ENCODE measurements at regions not wholly inside any gene's neighbourhood (a gene's known extent, or its start where the extent isn't known, plus 50 kb on each side); places are given as distances from the start of the nearest gene placed in this dataset.

DNA sequence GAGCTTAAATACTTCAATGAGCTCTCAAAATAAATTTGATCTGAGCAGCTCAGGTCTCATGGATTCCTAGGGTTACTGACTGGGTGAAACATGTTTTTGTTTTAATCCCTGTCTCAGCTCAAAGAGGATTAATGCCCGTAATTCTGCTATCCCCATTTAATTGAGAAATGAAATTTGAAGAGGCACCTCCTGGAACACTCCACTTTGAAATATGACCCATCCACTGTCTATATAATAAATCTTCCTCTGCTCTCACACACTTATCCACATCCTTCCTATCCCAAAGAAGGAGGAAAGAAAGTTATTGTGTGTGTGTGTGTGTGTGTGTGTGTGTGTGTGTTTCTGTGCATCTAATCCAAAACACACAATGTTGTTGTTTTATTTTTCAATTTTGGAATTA is 2082.4 kb upstream of the PIK3C3 start:
- H3K4me3 ChIP-seq (ENCODE audit: low read depth, low read length) = no peak overlapping the region

DNA sequence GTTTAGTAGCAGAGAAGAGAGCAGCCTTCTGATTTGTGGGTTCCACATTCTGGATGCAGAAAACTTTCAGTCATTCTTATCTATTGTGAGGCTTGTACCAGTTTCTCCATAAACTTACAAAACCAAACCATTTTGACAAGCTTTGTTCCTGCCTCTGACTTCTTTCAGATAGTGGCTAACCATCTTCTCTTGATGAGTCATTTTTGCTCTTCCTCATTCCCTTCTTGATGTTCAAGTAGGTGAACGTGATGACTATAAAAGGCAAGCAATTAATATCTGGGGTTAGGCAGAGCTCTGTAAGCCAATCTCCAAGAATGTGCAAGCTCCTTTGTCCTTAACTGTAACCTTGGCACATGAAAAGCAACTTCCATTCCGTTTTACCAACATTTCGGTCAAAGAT is 2083.1 kb upstream of the PIK3C3 start:
- H3K4me3 ChIP-seq (ENCODE audit: low read depth, low read length) = no peak overlapping the region

DNA sequence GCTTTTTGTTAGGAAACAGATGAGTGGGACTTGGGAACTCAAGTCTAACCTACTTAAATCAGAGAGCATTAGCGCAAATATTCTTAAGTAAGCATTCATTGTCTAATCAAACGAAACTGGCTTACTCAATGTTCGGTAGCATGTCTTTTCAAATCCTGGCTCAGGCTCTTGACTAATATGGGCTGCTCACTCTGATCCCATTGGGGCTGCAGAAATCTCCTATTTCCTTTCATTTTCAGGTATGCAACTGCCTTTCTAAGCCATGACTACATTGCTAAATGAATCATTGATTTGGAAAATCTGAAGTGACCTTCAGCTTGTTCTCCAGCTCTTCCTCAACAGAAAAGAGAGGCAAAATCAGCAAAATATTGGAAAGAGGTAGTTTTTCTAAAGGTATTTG is 2084.4 kb upstream of the PIK3C3 start:
- H3K4me3 ChIP-seq (ENCODE audit: low read depth, low read length) = no peak overlapping the region

DNA sequence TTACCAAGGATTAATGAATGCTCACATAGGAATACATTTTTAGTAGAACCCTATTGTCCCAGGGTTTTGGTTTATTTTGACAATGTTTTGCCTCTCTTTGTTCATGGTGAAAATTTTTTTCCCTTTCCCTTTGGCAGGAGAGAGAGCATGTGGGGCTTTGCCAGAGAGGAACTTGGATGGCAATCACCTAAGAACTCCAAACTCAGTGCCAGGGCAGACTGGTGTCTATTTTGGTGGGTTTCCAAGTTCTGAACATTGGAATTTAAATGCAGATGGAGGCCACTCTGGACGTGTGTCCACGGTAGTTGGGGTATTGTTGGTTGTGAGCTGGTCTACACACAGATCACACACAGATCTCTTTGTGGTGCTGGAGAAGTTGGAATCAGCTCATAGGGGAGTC is 2091.1 kb upstream of the PIK3C3 start:
- no peak overlapping the region for H3K4me3 ChIP-seq (ENCODE audit: low read depth, low read length)

DNA sequence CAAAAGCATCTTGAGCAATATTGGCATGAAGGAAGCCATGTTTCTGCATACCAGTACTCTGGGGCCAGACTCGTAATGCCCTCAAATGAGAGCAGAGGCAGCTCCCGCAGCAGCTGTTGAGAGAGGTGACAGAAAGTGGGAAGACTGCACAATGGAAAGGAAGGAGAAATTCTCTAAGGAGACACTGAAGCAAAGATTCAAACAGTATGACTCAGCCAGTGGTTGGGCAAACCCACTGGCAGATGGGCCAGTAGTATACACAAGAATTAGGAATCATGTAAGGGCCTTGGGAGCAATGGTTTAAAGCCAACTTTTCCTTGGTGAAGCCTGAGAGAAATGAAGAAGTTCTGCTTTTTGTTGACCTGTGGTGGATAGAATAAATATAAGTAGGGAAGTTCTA is 2092.7 kb upstream of the PIK3C3 start:
- H3K4me3 ChIP-seq (ENCODE audit: low read depth, low read length) = no peak overlapping the region

DNA sequence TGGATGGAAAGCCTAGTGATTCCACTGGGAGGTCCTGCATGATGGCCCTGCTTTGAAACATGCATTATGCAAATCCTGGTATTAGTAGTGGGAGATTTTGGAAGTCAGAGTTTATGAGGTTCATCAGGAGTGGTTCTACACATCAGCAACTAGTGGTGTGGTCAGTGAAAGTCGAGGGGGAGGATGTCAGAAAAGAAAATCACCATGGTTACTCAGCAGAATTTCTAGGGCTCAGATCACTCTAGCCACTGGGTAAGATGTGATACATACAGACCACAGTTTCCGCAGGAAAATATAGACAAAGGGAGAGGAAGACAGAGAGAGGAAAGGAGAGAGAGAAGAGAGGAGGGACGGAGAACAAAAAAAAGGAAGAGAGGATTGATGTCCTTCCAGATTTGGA is 2100.7 kb upstream of the PIK3C3 start:
- H3K4me3 ChIP-seq (ENCODE audit: low read depth, low read length) = no peak overlapping the region

DNA sequence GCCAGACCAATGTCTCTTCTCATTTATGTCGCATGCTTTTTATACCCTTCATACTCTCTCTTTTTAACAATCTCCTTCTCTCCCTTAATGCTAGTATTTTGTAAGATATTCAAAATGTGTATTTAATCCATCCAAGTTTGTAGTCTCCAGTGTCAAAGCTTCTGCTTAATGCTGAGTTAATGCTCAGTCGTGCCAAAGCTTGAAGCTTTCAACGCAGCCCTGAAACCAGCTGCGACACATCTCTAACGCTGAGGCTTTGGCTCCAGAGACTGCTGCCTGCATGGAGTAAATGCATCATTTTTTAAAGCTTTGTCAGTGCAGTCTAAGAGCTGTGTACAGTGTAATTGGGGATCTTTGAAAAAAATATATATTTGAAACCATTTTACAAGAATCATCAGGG is 2108.8 kb upstream of the PIK3C3 start:
- no peak overlapping the region for H3K4me3 ChIP-seq (ENCODE audit: low read depth, low read length)

DNA sequence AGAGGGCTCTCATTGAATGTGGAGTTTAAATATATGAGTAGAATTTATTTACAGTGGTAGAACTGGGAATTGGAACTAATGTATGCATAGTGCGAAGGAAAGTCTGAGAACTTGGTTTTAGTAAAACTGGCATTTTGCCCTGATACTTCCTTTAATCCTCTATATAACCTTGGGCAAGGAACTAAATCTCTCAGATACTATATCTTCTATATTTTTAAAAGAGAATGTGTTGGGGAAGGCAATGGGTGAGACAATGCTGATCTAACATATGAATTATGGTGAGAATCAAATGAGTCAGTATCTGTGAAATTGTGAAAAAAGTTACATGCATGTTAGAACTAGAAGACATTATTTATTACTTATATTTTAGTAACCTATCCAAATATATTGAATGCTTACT is 2109.4 kb upstream of the PIK3C3 start:
- no peak overlapping the region for H3K4me3 ChIP-seq (ENCODE audit: low read depth, low read length)

DNA sequence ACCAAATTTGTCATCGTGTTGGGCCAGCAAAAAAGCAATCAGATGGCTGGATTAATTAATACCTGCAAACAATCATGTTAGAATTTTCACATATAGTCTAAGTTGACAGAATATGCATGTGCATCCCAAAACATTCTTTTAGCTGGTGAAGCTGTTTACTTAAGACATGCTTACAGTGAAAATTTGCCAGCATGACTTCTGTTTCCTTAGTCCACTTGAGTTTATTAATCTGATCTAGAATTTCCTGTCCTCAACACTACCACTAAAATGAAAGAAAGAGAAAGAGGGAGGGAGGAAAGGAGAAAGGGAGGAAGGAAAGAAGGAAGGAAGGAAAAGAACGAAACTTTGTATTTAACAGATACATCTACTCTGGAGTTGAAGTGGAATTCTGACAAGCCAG is 2109.9 kb upstream of the PIK3C3 start:
- no peak overlapping the region for H3K4me3 ChIP-seq (ENCODE audit: low read depth, low read length)

DNA sequence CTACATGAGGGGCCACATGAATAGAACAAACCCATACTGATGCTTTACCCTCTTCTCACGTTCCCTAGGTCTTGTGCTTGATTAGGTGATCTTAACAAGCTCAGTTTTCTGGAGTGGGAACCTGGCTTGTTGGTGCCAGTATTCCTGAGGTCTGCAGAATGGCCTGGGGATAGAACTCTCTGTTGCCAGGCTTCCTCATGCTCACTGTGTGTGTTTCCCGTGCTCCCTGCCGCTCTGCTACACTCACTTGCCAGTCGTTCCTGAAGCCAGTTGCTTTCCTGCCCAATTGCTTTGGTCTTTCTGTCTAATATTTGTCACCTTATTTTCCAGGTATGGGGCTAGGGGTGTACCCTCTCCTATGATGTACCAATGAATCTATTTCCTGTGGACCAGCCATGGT is 2111.5 kb upstream of the PIK3C3 start:
- H3K4me3 ChIP-seq (ENCODE audit: low read depth, low read length) = no peak overlapping the region

DNA sequence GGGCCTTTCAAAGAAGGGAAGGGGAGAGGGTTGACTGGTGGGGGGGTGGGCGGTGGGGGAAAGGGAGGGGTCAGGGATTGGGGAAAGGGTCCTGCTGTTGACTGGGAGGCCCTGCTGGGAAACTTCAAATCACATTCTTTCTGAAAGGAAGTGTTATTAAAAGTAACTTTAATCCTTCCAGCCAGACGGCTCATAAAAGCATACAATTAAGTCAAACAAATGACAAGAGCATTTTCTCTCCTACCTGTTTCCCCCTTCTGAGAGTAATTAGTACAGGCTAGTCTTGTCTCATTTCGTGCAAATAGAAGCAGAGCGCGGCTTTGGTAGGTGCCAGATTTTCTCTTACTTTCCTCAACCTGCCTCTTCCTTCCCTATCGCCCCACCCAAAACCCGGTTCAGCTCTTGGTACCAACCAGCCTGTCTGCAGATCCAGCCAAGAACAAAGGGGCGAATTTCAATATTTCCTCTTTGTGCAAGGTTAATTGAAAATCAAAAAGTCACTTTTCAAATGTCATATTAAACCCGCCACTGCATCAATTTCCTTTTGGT is 2112.6 kb upstream of the PIK3C3 start:
- no peak overlapping the region for H3K4me3 ChIP-seq (ENCODE audit: low read depth, low read length)

DNA sequence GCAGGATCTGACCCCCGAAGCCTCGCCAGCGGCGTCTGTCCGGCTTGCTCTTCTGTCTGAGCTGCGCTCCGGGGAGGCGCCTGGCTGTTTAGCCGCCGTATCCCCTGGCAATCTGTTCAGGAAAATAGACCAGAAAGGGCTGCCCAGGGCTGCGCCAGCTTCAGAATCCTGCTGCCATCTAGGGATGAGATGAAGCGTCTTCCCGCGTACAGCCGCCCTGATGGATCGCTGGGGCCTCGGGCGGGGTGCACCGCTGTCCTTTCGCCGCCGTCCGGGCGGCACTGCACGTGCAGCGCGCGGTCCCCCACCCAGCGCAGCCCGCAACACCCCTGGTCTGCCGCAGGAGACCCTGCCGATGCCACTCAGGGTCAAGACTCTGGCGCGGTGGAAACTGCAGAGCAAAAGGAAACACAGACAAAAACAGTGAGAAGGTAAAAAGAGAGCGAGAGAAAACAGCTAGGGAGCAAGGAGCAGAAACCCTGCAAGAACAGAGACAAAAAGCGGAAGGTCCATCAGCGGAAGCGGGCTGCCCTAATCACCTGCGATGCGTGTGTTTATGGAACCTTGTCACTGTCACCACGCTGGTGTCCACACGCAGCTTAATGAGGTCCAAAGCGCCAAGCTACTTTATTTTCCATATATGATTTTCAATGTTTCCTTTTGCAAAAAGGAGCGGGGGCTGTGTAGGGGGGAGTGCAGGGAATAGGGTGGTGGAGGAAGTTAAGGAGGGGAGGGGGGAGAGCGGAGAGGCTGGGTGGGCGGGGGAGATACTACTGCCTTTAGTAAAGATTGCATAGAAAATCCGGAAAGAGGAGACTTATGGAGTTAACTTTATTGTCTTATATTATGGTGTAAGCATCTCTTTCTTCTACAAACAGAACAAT is 2113.3 kb upstream of the PIK3C3 start:
- peak overlapping the region; percentile 42 for H3K4me3 ChIP-seq (ENCODE audit: low read depth, low read length)

DNA sequence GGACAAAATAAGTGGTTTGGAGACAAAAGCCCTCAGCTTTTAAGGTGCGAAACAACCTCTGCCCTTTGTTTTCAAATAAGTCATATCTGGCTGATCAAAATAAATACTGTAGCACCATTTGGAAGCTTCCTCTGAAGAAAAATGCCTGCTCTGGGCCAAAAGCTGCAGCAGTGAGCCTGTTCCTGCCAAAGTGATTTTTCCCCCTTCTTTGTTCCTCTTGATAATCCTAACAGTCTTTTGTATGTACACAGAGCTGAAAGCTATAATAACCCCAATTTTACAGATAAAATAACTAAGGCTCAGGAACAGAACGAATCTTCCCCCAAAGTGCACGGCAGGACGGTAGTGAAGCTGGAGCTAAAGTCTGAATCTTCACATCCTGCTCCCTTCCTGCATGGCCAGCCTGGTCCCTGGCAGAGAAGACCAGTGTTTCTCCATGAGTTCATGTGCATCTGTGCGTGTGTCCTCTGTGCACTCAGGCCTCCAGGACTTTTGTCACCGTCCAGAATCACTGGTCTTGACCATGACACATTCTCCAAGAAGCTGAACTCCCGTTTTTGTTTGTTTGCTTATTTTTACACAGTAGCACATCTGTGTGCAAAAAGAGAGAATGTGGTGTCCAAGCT is 2114.1 kb upstream of the PIK3C3 start:
- H3K4me3 ChIP-seq (ENCODE audit: low read depth, low read length) = peak overlapping the region; percentile 42

DNA sequence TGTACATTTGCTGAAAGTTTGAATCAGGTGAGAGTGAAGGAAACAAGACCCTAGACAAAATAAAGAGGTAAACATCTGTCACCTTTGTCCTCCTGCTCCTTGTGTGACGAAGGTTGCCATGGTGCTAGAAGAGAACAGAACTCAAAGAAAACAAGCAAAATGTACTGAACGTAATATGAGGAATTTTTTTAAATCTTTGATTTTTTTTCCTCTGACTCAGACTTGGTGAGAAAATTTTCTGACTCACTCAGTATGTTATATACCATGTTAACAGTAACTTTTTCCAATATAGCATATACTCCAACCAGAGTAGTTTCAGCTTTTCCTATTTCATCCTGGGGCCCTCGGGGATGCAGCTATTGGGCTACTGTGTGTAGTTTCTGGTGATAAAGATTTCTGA is 2114.6 kb upstream of the PIK3C3 start:
- H3K4me3 ChIP-seq (ENCODE audit: low read depth, low read length) = no peak overlapping the region

DNA sequence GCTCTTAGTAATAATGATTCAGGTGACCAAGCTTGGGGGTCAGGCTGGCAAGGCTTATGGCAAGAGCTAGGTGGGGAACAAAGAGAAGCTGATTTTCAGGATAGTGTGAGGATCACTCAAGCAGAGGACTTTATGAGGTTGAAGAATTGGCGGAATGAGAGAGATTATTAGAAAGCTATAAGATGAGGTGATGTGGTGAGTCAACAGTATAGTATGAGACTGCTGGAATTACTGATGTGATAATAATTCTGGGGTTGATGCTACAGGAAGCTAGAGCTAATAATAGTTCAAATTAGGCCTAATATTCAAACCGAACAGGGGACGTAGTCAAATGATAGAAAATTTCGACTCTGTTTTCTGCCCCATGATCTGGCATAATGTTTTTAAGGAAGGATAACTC is 2115.3 kb upstream of the PIK3C3 start:
- H3K4me3 ChIP-seq (ENCODE audit: low read depth, low read length) = no peak overlapping the region

DNA sequence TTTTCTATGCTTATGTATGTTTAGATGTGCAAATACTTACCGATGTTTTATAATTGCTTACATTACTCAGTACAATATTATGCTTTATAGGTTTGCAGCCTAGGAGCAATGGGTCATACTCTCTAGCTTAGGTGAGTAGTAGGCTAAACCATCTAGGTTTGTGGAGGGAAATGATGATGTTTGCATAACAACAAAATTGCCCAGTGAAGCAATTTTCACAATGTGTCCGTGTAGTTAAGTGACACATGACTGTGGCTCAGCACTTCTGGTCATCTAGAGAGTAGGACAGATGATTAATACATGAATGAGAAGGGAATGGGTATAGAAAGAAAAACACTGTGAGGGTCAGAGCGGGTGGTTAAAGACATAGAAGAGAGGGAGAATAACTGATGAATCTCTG is 2116.2 kb upstream of the PIK3C3 start:
- H3K4me3 ChIP-seq (ENCODE audit: low read depth, low read length) = no peak overlapping the region

DNA sequence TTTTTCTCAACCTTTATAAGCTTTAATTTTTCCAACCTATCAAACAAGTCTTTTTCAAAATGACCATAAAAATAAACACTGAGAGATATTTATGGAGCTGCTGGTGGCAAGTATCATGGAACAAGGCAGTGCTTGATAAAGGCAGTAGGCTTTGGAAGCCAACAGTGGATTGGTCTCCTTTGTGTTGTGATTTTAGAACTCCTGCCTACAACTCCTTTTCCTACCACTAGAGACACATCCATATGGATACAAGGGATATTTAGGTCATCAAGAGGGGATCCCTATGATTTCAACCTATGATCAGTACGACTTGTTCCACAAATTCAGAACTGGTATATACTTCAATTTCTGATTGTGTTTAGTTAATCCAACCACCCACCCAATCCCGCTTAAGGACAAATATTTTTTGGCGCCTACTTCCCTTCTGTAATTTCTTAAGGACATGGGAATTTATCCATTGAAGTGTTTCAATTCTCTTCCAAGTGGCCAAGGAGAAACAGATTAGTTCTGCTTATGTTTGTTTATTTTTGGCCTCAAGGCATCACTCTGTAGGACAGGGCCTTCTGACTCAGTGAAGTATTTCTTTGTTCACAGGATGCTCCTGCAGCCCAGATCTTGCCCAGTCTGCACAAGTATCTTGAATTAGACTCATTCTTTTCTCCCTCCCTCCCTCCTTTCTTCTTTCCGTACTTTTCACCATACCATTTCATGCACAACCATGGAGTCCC is 2119.6 kb upstream of the PIK3C3 start:
- no peak overlapping the region for H3K4me3 ChIP-seq (ENCODE audit: low read depth, low read length)

DNA sequence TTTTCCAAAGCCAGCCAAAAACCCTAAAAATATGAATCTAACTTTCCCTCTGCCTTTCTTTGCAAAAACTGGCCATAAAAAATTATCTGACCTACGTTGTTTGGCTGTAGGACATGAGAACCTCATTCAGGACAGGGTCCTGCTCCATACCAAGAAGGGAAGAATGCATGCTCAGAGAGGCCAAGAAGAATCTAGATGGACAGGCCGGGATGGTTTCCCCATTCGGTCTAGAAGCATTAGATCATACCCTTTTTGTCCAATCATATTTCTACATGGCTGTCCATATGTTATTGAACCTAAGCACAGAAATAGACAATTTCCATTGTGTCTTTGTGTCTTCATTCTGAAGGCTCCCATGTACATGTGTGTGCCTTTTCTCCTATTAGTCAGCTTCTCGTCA is 2120.4 kb upstream of the PIK3C3 start:
- no peak overlapping the region for H3K4me3 ChIP-seq (ENCODE audit: low read depth, low read length)

DNA sequence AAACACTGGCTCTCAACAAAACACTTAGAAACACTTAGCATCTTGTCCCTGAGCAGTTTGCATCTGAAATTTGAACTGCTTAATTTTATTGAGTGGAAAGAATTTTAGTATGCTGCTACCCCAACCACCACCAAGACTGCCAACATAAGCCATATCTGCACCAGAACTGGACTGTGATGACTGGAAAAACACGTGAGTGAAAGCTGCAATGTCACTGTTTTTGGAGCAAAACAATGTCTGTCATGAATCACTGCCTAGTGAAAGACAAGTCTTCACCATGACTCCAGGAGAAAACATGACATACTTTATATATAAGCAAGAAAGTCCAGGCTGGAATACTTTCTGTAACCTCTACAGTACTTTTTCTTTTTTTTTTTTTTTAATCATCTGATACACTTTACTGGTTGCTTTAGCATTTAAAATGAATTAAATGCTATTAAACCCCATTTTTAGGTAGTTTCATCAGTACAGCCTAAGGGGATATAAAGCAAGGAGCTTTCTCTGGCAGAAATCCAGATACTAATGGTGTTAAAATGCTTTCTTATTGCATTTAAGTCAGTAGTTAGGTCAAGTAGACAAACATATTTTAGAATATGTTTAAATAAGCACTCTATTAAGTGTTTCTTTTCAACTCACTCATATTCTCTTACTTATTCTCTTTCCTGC is 2129.4 kb upstream of the PIK3C3 start:
- no peak overlapping the region for H3K4me3 ChIP-seq (ENCODE audit: low read depth, low read length)

DNA sequence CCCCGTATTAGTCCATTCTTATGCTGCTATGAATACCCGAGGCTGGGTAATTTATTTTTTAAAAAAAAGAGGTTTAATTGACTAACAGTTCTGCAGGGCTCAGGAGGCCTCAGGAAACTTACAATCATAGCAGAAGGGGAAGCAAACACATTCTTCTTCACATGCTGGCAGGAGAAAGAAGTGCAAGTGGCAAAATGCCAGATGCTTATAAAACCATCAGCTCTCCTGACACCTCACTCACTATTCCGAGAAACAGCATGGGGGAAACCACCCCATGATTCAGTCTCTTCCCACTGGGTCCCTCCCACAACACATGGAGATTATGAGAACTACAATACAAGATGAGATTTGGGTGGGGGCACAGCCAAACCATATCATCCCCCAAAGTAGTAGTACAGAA is 2148.5 kb upstream of the PIK3C3 start:
- H3K4me3 ChIP-seq (ENCODE audit: low read depth, low read length) = no peak overlapping the region

DNA sequence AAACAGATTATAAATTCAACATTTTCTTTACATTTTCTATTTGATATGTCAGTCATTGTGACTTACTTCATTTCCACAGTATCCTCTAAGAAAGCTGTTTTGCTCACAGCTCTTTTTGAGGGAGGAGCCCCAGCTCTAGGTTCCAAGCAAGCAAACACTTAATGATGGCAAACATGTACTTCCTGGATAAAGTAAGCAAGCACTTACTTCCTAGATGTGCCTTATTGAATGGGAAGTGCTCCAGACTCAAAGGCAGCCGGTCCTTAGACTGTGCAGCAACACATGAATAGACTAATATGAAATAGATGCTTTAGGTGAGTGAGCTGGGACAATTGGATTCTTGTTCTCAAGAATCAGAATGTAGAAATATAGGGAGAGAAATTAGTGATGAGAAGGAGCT is 2149.8 kb upstream of the PIK3C3 start:
- no peak overlapping the region for H3K4me3 ChIP-seq (ENCODE audit: low read depth, low read length)
